ENCODE measurements at regions not wholly inside any gene's neighbourhood (a gene's known extent, or its start where the extent isn't known, plus 50 kb on each side); places are given as distances from the start of the nearest gene placed in this dataset.

- no peak overlapping the region for H3K27ac ChIP-seq
- no peak overlapping the region for H3K4me3 ChIP-seq (ENCODE audit: low read depth, low read length)
- H3K4me2 ChIP-seq (ENCODE audit: low read length) = no peak overlapping the region
- no peak overlapping the region for H3K9ac ChIP-seq
- H3K36me3 ChIP-seq (ENCODE audit: control insufficient read depth, insufficient read depth, low read length) = no peaks in the 10 kb centered on the region
- peaks cover 24% of the 10 kb centered on the region for H3K4me1 ChIP-seq
- no peak overlapping the region for H2AFZ ChIP-seq
- no peaks in the 10 kb centered on the region for H3K27me3 ChIP-seq (ENCODE audit: control insufficient read depth, insufficient read depth, low read length)
- no peaks in the 10 kb centered on the region for H3K9me3 ChIP-seq (ENCODE audit: control insufficient read depth, low read length)
- TF ChIP-seq, protein P1, sequence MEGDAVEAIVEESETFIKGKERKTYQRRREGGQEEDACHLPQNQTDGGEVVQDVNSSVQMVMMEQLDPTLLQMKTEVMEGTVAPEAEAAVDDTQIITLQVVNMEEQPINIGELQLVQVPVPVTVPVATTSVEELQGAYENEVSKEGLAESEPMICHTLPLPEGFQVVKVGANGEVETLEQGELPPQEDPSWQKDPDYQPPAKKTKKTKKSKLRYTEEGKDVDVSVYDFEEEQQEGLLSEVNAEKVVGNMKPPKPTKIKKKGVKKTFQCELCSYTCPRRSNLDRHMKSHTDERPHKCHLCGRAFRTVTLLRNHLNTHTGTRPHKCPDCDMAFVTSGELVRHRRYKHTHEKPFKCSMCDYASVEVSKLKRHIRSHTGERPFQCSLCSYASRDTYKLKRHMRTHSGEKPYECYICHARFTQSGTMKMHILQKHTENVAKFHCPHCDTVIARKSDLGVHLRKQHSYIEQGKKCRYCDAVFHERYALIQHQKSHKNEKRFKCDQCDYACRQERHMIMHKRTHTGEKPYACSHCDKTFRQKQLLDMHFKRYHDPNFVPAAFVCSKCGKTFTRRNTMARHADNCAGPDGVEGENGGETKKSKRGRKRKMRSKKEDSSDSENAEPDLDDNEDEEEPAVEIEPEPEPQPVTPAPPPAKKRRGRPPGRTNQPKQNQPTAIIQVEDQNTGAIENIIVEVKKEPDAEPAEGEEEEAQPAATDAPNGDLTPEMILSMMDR (IDR thresholded peaks at IDR 0.05) = no peak
- H3K79me2 ChIP-seq = no peaks in the 10 kb centered on the region
These were observed 119.7 kb upstream of the PARP11 start for GRCh38 chr12:3992945-3993344.

GRCh38 chr12:3991798-3992580, 118.8 kb upstream of the PARP11 start:
- H3K27ac ChIP-seq = no peak overlapping the region

DNA sequence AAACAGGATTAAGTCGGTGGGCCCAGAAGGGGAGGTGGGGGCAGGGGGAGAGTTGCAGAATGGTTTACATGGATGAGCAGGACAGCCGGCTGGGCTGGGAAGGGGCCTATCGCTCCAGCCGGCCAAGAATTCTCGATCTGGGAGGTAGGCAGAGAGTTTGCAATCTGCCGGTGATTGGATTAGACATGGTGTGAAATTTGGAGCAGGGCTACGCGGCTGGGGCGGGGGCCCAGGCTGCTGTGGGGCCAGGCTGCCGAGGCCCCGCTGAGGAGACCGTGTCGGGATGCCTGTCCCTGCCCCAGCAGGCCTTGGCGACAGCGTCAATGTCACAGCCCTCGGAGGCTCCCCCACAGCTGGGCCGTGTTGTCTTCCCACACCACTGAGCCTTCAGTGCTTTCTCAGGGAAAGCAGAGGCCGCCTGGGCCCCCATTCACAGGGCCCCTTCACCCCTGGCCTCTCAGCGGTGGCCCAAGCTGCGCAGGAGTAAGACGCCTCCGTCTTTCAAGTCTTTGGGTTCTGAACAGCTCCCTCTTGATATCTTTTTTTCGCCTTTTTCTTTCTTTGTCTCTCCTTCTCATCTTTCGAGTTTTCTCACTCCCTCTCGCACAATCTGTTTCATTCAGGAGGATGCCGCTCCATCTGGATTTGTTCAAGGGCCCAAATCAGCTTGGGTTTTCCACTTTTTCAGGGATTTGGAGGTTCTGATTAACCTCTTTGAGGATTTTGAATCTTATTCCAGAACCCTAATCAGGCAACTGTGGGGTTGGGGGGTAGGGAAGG, 117.5 kb upstream of the PARP11 start:
- no peak overlapping the region for H3K27ac ChIP-seq
- H3K79me2 ChIP-seq = no peaks in the 10 kb centered on the region
- H2AFZ ChIP-seq = no peak overlapping the region
- TF ChIP-seq, protein P1 (IDR thresholded peaks at IDR 0.05) = no peak
- no peak overlapping the region for H3K9ac ChIP-seq
- peaks cover 14% of the 10 kb centered on the region for H3K4me1 ChIP-seq
- no peak overlapping the region for H3K4me2 ChIP-seq (ENCODE audit: low read length)
- H3K9me3 ChIP-seq (ENCODE audit: control insufficient read depth, low read length) = no peaks in the 10 kb centered on the region
- H3K36me3 ChIP-seq (ENCODE audit: control insufficient read depth, insufficient read depth, low read length) = no peaks in the 10 kb centered on the region
- H3K4me3 ChIP-seq (ENCODE audit: low read depth, low read length) = no peak overlapping the region
- H3K27me3 ChIP-seq (ENCODE audit: control insufficient read depth, insufficient read depth, low read length) = no peaks in the 10 kb centered on the region

More at GRCh38 chr12:3991798-3992580, 118.8 kb upstream of the PARP11 start:
- Histone ChIP-seq H3K9ac (no peak overlapping the region), H3K36me3 (ENCODE audit: control insufficient read depth, insufficient read depth, low read length) (no peaks in the 10 kb centered on the region), H3K9me3 (ENCODE audit: control insufficient read depth, low read length) (no peaks in the 10 kb centered on the region), H3K4me2 (ENCODE audit: low read length) (no peak overlapping the region), H2AFZ (peak overlapping the region; percentile 23), H3K79me2 (no peaks in the 10 kb centered on the region), H3K4me1 (peaks cover 24% of the 10 kb centered on the region), H3K4me3 (ENCODE audit: low read depth, low read length) (no peak overlapping the region), H3K27me3 (ENCODE audit: control insufficient read depth, insufficient read depth, low read length) (no peaks in the 10 kb centered on the region)
- TF ChIP-seq, protein P1 (IDR thresholded peaks at IDR 0.05) = no peak

DNA sequence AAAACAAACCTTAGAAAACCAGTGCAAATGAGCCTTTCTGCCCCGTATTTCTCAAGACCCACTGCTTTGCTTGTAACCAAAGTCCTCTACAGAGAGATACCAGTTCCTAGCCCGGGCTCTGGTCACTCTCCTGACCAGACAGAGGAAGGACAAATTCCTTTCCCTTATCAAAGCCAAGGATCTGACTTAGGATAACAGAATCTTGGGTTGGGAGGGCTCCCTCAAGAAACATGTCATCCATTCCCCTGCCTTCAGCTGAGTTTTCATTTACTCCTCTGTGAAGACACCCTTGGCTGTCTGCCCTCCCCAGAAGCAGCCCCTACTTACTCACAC, 116.0 kb upstream of the PARP11 start:
- H3K9ac ChIP-seq = no peak overlapping the region
- H3K4me2 ChIP-seq (ENCODE audit: low read length) = no peak overlapping the region
- H3K4me3 ChIP-seq (ENCODE audit: low read depth, low read length) = no peak overlapping the region
- H3K4me1 ChIP-seq = peaks cover 11% of the 10 kb centered on the region
- no peaks in the 10 kb centered on the region for H3K36me3 ChIP-seq (ENCODE audit: control insufficient read depth, insufficient read depth, low read length)
- peak overlapping the region; percentile 70 for H2AFZ ChIP-seq
- H3K9me3 ChIP-seq (ENCODE audit: control insufficient read depth, low read length) = no peaks in the 10 kb centered on the region
- H3K27ac ChIP-seq = peak overlapping the region; percentile 67
- TF ChIP-seq, protein P1 (IDR thresholded peaks at IDR 0.05) = no peak
- no peaks in the 10 kb centered on the region for H3K27me3 ChIP-seq (ENCODE audit: control insufficient read depth, insufficient read depth, low read length)
- H3K79me2 ChIP-seq = no peaks in the 10 kb centered on the region

Data from parathyroid adenoma (tissue), 2 donors.